Umbilical cord (tissue), 1 donor: ENCODE measurements at regions not wholly inside any gene's neighbourhood (a gene's known extent, or its start where the extent isn't known, plus 50 kb on each side); places are given as distances from the start of the nearest gene placed in this dataset.
A peak's percentile ranks its signal among the peaks of the same experiment; 100 is the strongest.
"Not testable (repeated sequence)": the region's sequence is repeated elsewhere in the genome, so short reads cannot be mapped to it uniquely, and the experiment has no call there.

ENCODE experiments used
- DNase-seq: peaks from one replicate; pipeline ENCODE4 v3.0.0-alpha.2; 2015; ENCODE audit warnings: low spot score

DNA sequence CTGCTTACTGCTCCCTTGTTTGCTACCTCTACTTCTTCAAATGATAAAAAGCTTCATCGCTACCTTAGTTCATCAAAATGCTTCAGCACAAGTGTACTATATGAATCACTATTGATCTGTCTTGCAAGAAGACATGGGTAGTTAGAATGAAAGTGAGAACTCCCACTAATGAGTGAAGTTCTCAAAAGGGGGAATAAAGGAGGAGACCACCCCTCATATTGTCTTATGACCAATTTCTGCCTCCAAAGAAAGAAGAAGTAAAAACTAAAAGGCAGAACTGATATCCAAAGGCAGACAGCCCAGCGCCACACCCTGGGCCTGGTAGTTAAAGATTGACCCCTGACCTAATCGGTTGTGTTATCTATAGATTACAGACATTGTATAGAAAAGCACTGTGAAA lies 63.4 kb upstream of the RAP1B start:
- not testable (repeated sequence) for DNase-seq

DNA sequence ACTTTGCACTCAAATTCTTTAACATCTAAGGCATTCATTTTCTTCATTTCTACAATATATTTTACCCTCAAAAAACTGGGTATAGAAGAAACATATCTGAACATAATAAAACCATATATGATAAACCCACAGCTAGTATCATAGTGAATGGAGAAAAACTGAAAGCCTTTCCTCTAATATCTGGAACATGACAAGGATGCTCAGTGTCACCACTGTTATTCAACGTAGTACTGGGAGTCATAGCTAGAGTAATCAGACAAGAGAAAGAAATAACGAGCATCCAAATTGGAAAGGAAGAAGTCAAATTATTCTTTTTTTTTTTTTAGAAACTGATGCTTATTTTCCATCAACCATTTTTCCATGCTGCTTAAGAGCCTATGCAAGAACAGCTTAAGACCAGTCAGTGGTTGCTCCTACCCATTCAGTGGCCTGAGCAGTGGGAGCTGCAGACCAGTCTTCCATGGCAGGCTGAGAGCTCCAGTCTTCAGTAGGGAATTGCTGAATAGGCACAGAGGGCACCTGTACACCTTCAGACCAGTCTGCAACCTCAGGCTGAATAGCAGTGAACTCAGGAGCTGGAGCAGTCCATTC lies 58.0 kb upstream of the RAP1B start:
- not testable (repeated sequence) for DNase-seq

DNA sequence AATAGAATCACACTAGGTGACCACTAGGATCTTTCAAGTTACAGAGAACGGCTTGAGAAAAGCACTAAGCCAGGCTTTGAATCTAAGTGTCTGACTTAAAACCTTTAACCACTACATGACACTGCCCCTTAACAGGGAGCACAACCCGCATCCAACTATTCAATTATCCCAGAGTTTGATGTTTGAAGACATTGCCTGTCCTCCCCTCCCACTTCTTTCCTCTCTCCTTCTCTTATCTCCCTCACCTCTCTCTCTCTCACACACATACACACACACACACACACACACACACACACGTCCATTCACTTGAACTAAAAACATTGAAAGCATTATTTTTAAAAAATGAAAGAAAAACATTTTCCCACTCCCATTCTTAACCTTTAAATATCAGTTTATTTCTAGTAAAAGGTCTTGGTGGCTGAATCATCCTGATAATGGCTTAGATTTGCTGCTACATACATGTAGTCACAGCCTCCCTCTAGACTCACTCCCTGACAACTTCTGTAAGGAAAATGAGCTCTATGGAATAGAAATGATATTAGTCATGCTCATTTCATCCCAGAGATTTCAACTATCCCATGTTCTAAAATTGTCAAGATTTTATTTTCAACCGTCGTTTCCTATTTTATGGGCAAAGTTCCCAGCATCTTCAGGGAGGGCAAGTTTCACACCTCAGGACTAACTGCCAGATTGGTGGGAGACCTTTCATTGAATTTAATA lies 53.5 kb upstream of the RAP1B start:
- peak; percentile 63 for DNase-seq

DNA sequence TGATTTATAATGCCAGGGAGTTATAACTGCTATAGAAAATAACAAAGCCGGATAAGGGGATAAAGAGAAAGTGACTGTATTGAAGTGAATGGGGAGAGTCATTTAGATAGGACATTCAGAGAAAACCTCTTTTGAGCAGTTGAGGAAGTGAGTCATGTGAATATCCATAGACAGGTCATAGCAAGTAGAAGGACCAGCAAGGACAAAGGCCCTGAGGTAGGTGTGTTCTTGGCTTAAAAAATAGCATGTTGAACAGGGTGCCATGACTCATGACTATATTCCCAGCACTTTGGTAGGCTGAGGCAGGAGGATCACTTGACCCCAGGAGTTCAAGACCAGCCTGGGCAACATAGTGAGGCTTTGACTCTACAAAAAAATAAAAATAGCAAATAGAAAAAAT lies 51.5 kb upstream of the RAP1B start:
- no peak for DNase-seq

DNA sequence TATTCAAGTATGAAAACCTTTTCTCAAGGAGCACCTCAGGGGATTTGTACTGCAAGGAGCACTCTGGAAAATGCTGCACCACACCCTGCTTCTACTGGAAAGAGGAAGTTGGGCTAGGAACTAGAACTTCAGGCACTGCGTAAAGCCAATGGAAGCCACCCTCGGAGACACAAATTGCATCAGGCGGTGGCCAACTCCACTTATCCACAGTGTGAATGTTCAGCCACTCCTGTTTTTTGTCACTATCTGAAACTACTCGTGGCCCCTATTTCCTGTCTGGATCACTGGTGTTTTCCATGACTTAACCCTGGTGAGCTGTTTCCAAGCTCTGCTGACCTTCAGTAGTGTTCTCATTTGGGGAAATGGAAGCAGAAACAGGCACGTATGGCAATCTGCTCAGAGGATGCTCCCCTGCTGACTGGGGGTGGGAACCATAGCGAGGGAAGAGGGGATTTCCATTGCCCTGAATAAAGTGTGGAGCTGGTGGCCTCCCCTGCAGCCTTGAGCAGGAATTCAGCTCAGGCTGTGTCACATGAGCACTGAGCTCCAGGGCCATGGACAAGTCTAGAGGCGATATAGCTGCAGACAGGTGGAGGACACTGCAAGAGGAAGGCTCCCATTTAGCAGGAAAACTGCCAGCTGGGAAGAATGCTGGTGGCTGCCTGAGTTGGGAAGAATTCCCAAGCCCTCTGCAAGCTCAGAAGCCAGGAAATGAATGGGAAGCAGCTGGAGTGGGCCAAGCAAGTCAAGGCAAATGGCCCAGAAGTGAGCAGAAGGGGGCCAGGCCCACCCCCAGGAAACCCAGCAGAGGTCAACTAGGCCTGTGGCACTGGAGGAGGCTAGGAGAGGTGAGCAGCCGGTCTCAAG lies 50.5 kb upstream of the RAP1B start:
- DNase-seq: no peak

DNA sequence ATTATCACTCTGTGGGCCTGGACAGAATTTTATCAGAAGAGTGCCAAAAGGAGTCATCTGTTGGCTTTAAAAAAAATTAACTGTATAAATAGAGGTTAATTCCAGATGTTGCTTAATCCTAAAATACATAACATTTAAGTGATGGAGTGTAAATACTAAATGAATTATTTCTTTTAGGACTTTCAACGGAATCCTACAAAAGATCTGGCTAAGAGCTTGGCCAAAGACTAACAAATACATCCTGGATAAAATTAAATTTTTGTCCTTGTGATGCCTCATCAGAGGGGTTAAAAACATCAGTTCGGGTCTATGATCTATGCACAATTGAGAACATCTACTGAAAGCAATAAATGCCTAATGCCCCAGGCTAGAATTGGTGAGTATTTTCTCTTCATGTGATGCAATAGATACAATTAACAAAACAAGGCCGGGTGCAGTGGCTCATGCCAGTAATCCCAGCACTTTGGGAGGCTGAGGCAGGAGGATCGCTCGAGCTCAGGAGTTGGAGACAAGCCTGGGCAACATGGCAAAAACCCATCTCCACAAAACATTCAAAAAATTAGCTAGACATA lies 49.8 kb upstream of the RAP1B start:
- no peak for DNase-seq
